Natural killer cell (primary cell): ENCODE measurements at regions not wholly inside any gene's neighbourhood (a gene's known extent, or its start where the extent isn't known, plus 50 kb on each side); places are given as distances from the start of the nearest gene placed in this dataset.

Experiments
- ATAC-seq, 3 donors: fragments of 150-1000 bp in 2 of 3; fragments of 200-7000 bp in 1 of 3; cut with Tn5 transposase; 1 replicate in 1 of 3; 2 replicates in 2 of 3; pipeline ENCODE4 v1.10.0; 2021; ENCODE audit warnings: mild to moderate bottlenecking in 2 of 3, moderate library complexity in 2 of 3
- DNase-seq, 2 donors: peaks; one replicate each; pipeline versions ENCODE4 v3.0.0 to v3.0.0-alpha.2; 2013 to 2021; ENCODE audit warnings: mixed read lengths in 1 of 2
- H3K27ac ChIP-seq: one replicate; pipeline ENCODE4 v1.5.1; 2013; ENCODE audit warnings: mild to moderate bottlenecking, low read length
- H3K27me3 ChIP-seq: one replicate; pipeline ENCODE4 v1.6.1; 2013; ENCODE audit warnings: low read length; ENCODE audit not compliant: control insufficient read depth, insufficient read depth
- H3K36me3 ChIP-seq: one replicate; pipeline ENCODE4 v1.6.1; 2013; ENCODE audit warnings: low read length; ENCODE audit not compliant: control insufficient read depth, insufficient read depth
- H3K4me1 ChIP-seq: one replicate; pipeline ENCODE4 v1.6.1; 2013; ENCODE audit warnings: low read length; ENCODE audit not compliant: control insufficient read depth, insufficient read depth
- H3K4me3 ChIP-seq: one replicate; pipeline ENCODE4 v1.5.1; 2013; ENCODE audit warnings: low read length
- H3K9me3 ChIP-seq: one replicate; pipeline ENCODE4 v1.6.1; 2013; ENCODE audit warnings: low read length; ENCODE audit not compliant: control insufficient read depth, insufficient read depth
- H3K27ac Mint-ChIP-seq, 2 donors: one replicate each; pipeline ENCODE4 v1.8.0; 2022; ENCODE audit warnings: mild to moderate bottlenecking in 2 of 2, mixed read lengths in 2 of 2, moderate library complexity in 1 of 2
- H3K27me3 Mint-ChIP-seq, 2 donors: one replicate each; pipeline ENCODE4 v1.8.0; 2022; ENCODE audit warnings: low read depth in 2 of 2, mixed read lengths in 2 of 2
- H3K36me3 Mint-ChIP-seq: one replicate; pipeline ENCODE4 v1.8.0; 2022; ENCODE audit warnings: mixed read lengths
- H3K4me1 Mint-ChIP-seq, 2 donors: one replicate each; pipeline ENCODE4 v1.8.0; 2022; ENCODE audit warnings: mixed read lengths in 2 of 2
- H3K4me3 Mint-ChIP-seq: one replicate; pipeline ENCODE4 v1.8.0; 2022; ENCODE audit warnings: mild to moderate bottlenecking, moderate library complexity, mixed read lengths
- H3K9me3 Mint-ChIP-seq, 2 donors: one replicate each; pipeline ENCODE4 v1.8.0; 2022; ENCODE audit warnings: mixed read lengths in 2 of 2
- CTCF ChIP-seq: fragments of 200-600 bp; IDR thresholded peaks from one replicate; pipeline ENCODE4 v1.8.0; 2022; ENCODE audit warnings: antibody characterized with exemption
- WGBS: methylation state at CpG from one replicate; pipeline ENCODE4 v1.1.7; 2013; ENCODE audit warnings: missing lambda C conversion rate; ENCODE audit not compliant: insufficient coverage; 5-methylcytosine and 5-hydroxymethylcytosine counted together
- intact Hi-C: fragments of 100-400 bp; cut with micrococcal nuclease; formaldehyde crosslinking; loops from one replicate; pipeline ENCODE4 v1.14.2; 2022

- Histone ChIP-seq H3K36me3 (no peaks in the 10 kb centered on the region), H3K4me1 (no peaks in the 10 kb centered on the region), H3K27ac (no peak overlapping the region), H3K4me3 (no peak overlapping the region), H3K27me3 (no peaks in the 10 kb centered on the region), H3K9me3 (peaks cover 3% of the 10 kb centered on the region)
- intact Hi-C loops = no loop called here
- no peak for TF ChIP-seq CTCF
- Mint-ChIP-seq H3K27ac (no peak overlapping the region), H3K9me3 (peaks cover 2 to 4% of the 10 kb centered on the region in 2 donors), H3K4me1 (no peaks in the 10 kb centered on the region), H3K36me3 (no peaks in the 10 kb centered on the region), H3K27me3 (peaks cover 0 to 2% of the 10 kb centered on the region in 2 donors), H3K4me3 (no peak overlapping the region)
- ATAC-seq = no peak
- no peak for DNase-seq
- 65% methylated on average over 2 of the region's 2 CpGs for WGBS
Observed at GRCh38 chr12:74602881-74603672, 65.4 kb downstream of the ATXN7L3B start.

- Histone ChIP-seq H3K27me3 (no peaks in the 10 kb centered on the region), H3K4me1 (no peaks in the 10 kb centered on the region), H3K9me3 (no peaks in the 10 kb centered on the region), H3K4me3 (no peak overlapping the region), H3K27ac (no peak overlapping the region), H3K36me3 (no peaks in the 10 kb centered on the region)
- Mint-ChIP-seq H3K9me3 (no peaks in the 10 kb centered on the region), H3K4me3 (no peak overlapping the region), H3K36me3 (no peaks in the 10 kb centered on the region), H3K27me3 (no peaks in the 10 kb centered on the region), H3K27ac (no peak overlapping the region), H3K4me1 (no peaks in the 10 kb centered on the region)
- ATAC-seq (no peak), DNase-seq (no peak)
- intact Hi-C loops = no loop called here
- no peak for TF ChIP-seq CTCF
- WGBS = 86% methylated on average over 3 of the region's 3 CpGs
Observed at GRCh38 chr12:74608231-74608775, 70.7 kb downstream of the ATXN7L3B start.

- TF ChIP-seq CTCF = no peak
- H3K27ac ChIP-seq = no peak overlapping the region
- H3K36me3 Mint-ChIP-seq = no peaks in the 10 kb centered on the region
- H3K9me3 ChIP-seq = no peaks in the 10 kb centered on the region
- H3K4me3 Mint-ChIP-seq = no peak overlapping the region
- ATAC-seq (no peak), DNase-seq (no peak)
- H3K27ac Mint-ChIP-seq = no peak overlapping the region
- no peaks in the 10 kb centered on the region for H3K27me3 Mint-ChIP-seq
- intact Hi-C loops = no loop called here
- 100% methylated on average over 1 of the region's 3 CpGs for WGBS
- H3K4me3 ChIP-seq = no peak overlapping the region
- H3K4me1 ChIP-seq = no peaks in the 10 kb centered on the region
- H3K9me3 Mint-ChIP-seq = no peaks in the 10 kb centered on the region
- H3K27me3 ChIP-seq = no peaks in the 10 kb centered on the region
- H3K36me3 ChIP-seq = no peaks in the 10 kb centered on the region
- H3K4me1 Mint-ChIP-seq = no peaks in the 10 kb centered on the region
Observed at GRCh38 chr12:74610711-74611110, 73.1 kb downstream of the ATXN7L3B start.

GRCh38 chr12:74614426-74614825 is 76.8 kb downstream of the ATXN7L3B start:
- Mint-ChIP-seq H3K27ac (no peak overlapping the region), H3K9me3 (no peaks in the 10 kb centered on the region), H3K4me1 (no peaks in the 10 kb centered on the region), H3K4me3 (no peak overlapping the region), H3K36me3 (no peaks in the 10 kb centered on the region), H3K27me3 (no peaks in the 10 kb centered on the region)
- TF ChIP-seq CTCF = no peak
- Histone ChIP-seq H3K4me3 (no peak overlapping the region), H3K9me3 (no peaks in the 10 kb centered on the region), H3K27ac (no peak overlapping the region), H3K27me3 (no peaks in the 10 kb centered on the region), H3K4me1 (no peaks in the 10 kb centered on the region), H3K36me3 (no peaks in the 10 kb centered on the region)
- no peak for DNase-seq
- intact Hi-C loops = no loop called here
- no peak for ATAC-seq
